IMR-90 (cell line): ENCODE measurements at regions not wholly inside any gene's neighbourhood (a gene's known extent, or its start where the extent isn't known, plus 50 kb on each side); places are given as distances from the start of the nearest gene placed in this dataset.

Source experiments
- ATAC-seq: fragments of 200-7000 bp; cut with Tn5 transposase; 2 replicates; pipeline ENCODE4 v1.9.1; 2020; ENCODE audit warnings: low read depth, mild to moderate bottlenecking, moderate library complexity
- BruUV-seq: library from RNA; stranded (reverse); fragments of 400-500 nt; replicated peaks from 2 replicates; lab custom pipeline; 2021; lab: Mats Ljungman, UMichigan
- CTCF ChIA-PET: fragments of 300-600 bp; formaldehyde crosslinking; extraction: SDS; loops from one replicate; lab custom pipeline; 2021; ENCODE audit warnings: antibody characterized with exemption; lab: Yijun Ruan, JAX
- POLR2A ChIA-PET: fragments of 300-600 bp; sonication (Branson Sonifier 250); formaldehyde crosslinking; loops from one replicate; lab custom pipeline; 2022; ENCODE audit warnings: antibody characterized with exemption; ENCODE audit not compliant: unreplicated experiment; lab: Charles Lee
- DNase-seq: peaks from one replicate; pipeline ENCODE4 v3.0.0; 2013
- H2AFZ ChIP-seq: replicated peaks from 2 replicates; pipeline ENCODE3; 2013; ENCODE audit warnings: low read length, mild to moderate bottlenecking; ENCODE audit not compliant: poor library complexity
- H2AK5ac ChIP-seq: 2 replicates; pipeline ENCODE4 v1.6.1; 2013; ENCODE audit warnings: low read depth, low read length, inconsistent platforms
- H2AK9ac ChIP-seq: replicated peaks from 2 replicates; pipeline ENCODE3; 2013; ENCODE audit warnings: mild to moderate bottlenecking, low read depth, low read length, moderate library complexity; ENCODE audit not compliant: poor library complexity
- H2BK120ac ChIP-seq: 2 replicates; pipeline ENCODE4 v1.6.1; 2013; ENCODE audit warnings: low read depth, low read length, inconsistent platforms
- H2BK15ac ChIP-seq: 3 replicates; pipeline ENCODE4 v1.6.1; 2013; ENCODE audit warnings: low read depth, low read length, inconsistent platforms
- H2BK20ac ChIP-seq: 2 replicates; pipeline ENCODE4 v1.6.1; 2013; ENCODE audit warnings: low read depth, mild to moderate bottlenecking, inconsistent platforms, low read length, moderate library complexity
- H2BK5ac ChIP-seq: 2 replicates; pipeline ENCODE4 v1.6.1; 2013; ENCODE audit warnings: mild to moderate bottlenecking, low read depth, low read length, inconsistent platforms; ENCODE audit not compliant: poor library complexity, severe bottlenecking
- H3K14ac ChIP-seq: replicated peaks from 2 replicates; pipeline ENCODE4 v1.6.1; 2013; ENCODE audit warnings: low read depth, low read length, inconsistent platforms
- H3K18ac ChIP-seq: 2 replicates; pipeline ENCODE4 v1.6.1; 2013; ENCODE audit warnings: low read depth, low read length, control low read depth
- H3K23ac ChIP-seq: 2 replicates; pipeline ENCODE4 v1.6.1; 2013; ENCODE audit warnings: low read depth, low read length, inconsistent platforms
- H3K27ac ChIP-seq: 2 replicates; pipeline ENCODE4 v1.5.1; 2013; ENCODE audit warnings: mild to moderate bottlenecking, control low read depth, low read length; ENCODE audit not compliant: insufficient read depth
- H3K27me3 ChIP-seq: 2 replicates; pipeline ENCODE4 v1.6.1; 2013; ENCODE audit warnings: low read length; ENCODE audit not compliant: control insufficient read depth, insufficient read depth
- H3K36me3 ChIP-seq: 2 replicates; pipeline ENCODE4 v1.6.1; 2013; ENCODE audit warnings: low read length, mixed read lengths; ENCODE audit not compliant: control insufficient read depth, insufficient read depth
- H3K4ac ChIP-seq: 2 replicates; pipeline ENCODE4 v1.6.1; 2013; ENCODE audit warnings: low read depth, low read length, inconsistent platforms
- H3K4me1 ChIP-seq: 2 replicates; pipeline ENCODE4 v1.6.1; 2013; ENCODE audit warnings: low read length, mixed read lengths; ENCODE audit not compliant: control insufficient read depth, insufficient read depth
- H3K4me2 ChIP-seq: 2 replicates; pipeline ENCODE4 v1.6.1; 2013; ENCODE audit warnings: low read depth, mild to moderate bottlenecking, control low read depth, low read length, moderate library complexity
- H3K4me3 ChIP-seq: 2 replicates; pipeline ENCODE4 v1.5.1; 2013; ENCODE audit warnings: low read depth, mild to moderate bottlenecking, control low read depth, low read length, moderate library complexity; ENCODE audit not compliant: insufficient read depth
- H3K56ac ChIP-seq: 2 replicates; pipeline ENCODE4 v1.6.1; 2013; ENCODE audit warnings: low read length, inconsistent platforms; ENCODE audit not compliant: insufficient read depth; ENCODE audit errors: extremely low read depth
- H3K79me1 ChIP-seq, 2 experiments: 2 replicates each; pipeline ENCODE4 v1.6.1; 2013; ENCODE audit warnings: low read length in 2 of 2, inconsistent platforms in 1 of 2, low read depth in 1 of 2
- H3K9ac ChIP-seq: 2 replicates; pipeline ENCODE4 v1.6.1; 2013; ENCODE audit warnings: low read depth, low read length, control low read depth
- H3K9me1 ChIP-seq: 2 replicates; pipeline ENCODE4 v1.6.1; 2013; ENCODE audit warnings: low read length, inconsistent platforms; ENCODE audit not compliant: insufficient read depth
- H3K9me3 ChIP-seq: 2 replicates; pipeline ENCODE4 v1.6.1; 2013; ENCODE audit warnings: low read length; ENCODE audit not compliant: control insufficient read depth, insufficient read depth
- H4K20me1 ChIP-seq: 2 replicates; pipeline ENCODE4 v1.6.1; 2013; ENCODE audit warnings: low read length, inconsistent platforms; ENCODE audit not compliant: insufficient read depth
- H4K5ac ChIP-seq: 2 replicates; pipeline ENCODE4 v1.6.1; 2013; ENCODE audit warnings: mild to moderate bottlenecking, low read depth, low read length, control low read depth
- H4K8ac ChIP-seq, 2 experiments: 2 replicates each; pipeline ENCODE4 v1.6.1; 2013; ENCODE audit warnings: low read depth in 2 of 2, low read length in 2 of 2, control low read depth in 1 of 2, inconsistent platforms in 1 of 2
- H4K91ac ChIP-seq: 2 replicates; pipeline ENCODE4 v1.6.1; 2013; ENCODE audit warnings: low read depth, low read length, inconsistent platforms; ENCODE audit not compliant: insufficient read depth
- BHLHE40 ChIP-seq: fragments of 150-350 bp; IDR thresholded peaks from 2 replicates; pipeline ENCODE4 v1.6.1; 2016; ENCODE audit warnings: mild to moderate bottlenecking, low read depth, low read length
- CEBPB ChIP-seq: IDR thresholded peaks from 2 replicates; pipeline ENCODE4 v1.6.1; 2012; ENCODE audit warnings: low read depth, low read length, improper control_type of control experiment
- CHD1 ChIP-seq: IDR thresholded peaks from 2 replicates; pipeline ENCODE4 v1.6.1; 2012; ENCODE audit warnings: low read depth, low read length, improper control_type of control experiment
- CTCF ChIP-seq: conservative IDR thresholded peaks from 2 replicates; pipeline ENCODE4 v1.5.1; 2012; ENCODE audit warnings: mild to moderate bottlenecking, low read depth, low read length, improper control_type of control experiment
- ELK1 ChIP-seq: fragments of 150-350 bp; IDR thresholded peaks from 2 replicates; pipeline ENCODE4 v1.6.1; 2016; ENCODE audit warnings: low read depth, mild to moderate bottlenecking, low read length, moderate library complexity, borderline replicate concordance
- FOS ChIP-seq: fragments of 150-350 bp; IDR thresholded peaks from 2 replicates; pipeline ENCODE4 v1.6.1; 2016; ENCODE audit warnings: low read depth, low read length
- MAFK ChIP-seq: IDR thresholded peaks from 2 replicates; pipeline ENCODE4 v1.6.1; 2012; ENCODE audit warnings: low read depth, low read length, improper control_type of control experiment
- MAZ ChIP-seq: IDR thresholded peaks from 2 replicates; pipeline ENCODE4 v1.6.1; 2012; ENCODE audit warnings: low read depth, mild to moderate bottlenecking, low read length, improper control_type of control experiment, moderate library complexity, borderline replicate concordance
- POLR2A ChIP-seq: IDR thresholded peaks from 2 replicates; pipeline ENCODE4 v1.6.1; 2012; ENCODE audit warnings: mild to moderate bottlenecking, low read depth, low read length
- RAD21 ChIP-seq: IDR thresholded peaks from 2 replicates; pipeline ENCODE4 v1.6.1; 2012; ENCODE audit warnings: low read length, improper control_type of control experiment
- RCOR1 ChIP-seq: IDR thresholded peaks from 2 replicates; pipeline ENCODE4 v1.6.1; 2012; ENCODE audit warnings: mild to moderate bottlenecking, low read length, improper control_type of control experiment; ENCODE audit not compliant: insufficient replicate concordance
- RFX5 ChIP-seq: IDR thresholded peaks from 2 replicates; pipeline ENCODE4 v1.8.0; 2012; ENCODE audit warnings: low read depth, mild to moderate bottlenecking, low read length, moderate library complexity
- SMC3 ChIP-seq: fragments of 150-350 bp; IDR thresholded peaks from 2 replicates; pipeline ENCODE4 v1.6.1; 2016; ENCODE audit warnings: low read depth, mild to moderate bottlenecking, antibody characterized with exemption, low read length, moderate library complexity
- WGBS, 2 experiments: methylation state at CpG; one replicate each; pipeline versions ENCODE4 v1.1.5 to v1.1.7; 2013; ENCODE audit warnings: missing lambda C conversion rate in 2 of 2; ENCODE audit not compliant: insufficient read length in 1 of 2; ENCODE audit errors: extremely low coverage in 2 of 2; 5-methylcytosine and 5-hydroxymethylcytosine counted together
- dilution Hi-C: fragments of 300-500 bp; cut with HindIII; formaldehyde crosslinking; loops from one replicate; pipeline ENCODE4 v1.14.3; 2018; ENCODE audit warnings: low sequenced_read_pairs; ENCODE audit not compliant: unreplicated experiment
- in situ Hi-C: fragments of 300-500 bp; cut with MboI; formaldehyde crosslinking; loops from 3 replicates; pipeline ENCODE4 v1.14.3; 2019; ENCODE audit warnings: low sequenced_read_pairs, inconsistent platforms, mixed read lengths
- intact Hi-C: fragments of 100-400 bp; cut with micrococcal nuclease; formaldehyde crosslinking; loops from 2 replicates; pipeline ENCODE4 v1.10.0; 2022

- TF ChIP-seq CHD1 (0 out of 2 replicates have a peak, but pooled peaks have one; percentile 24), SMC3 (peak; percentile 3; the same call in 1 of the 2 replicates)
Measured at GRCh38 chr1:234997201-234997895, 131.3 kb downstream of the TOMM20 start (continued).

GRCh38 chr1:234996245-234996757 is 132.3 kb downstream of the TOMM20 start:
- dilution Hi-C loops, result no loop called here
- DNase-seq (no peak), ATAC-seq (no peak)
- Histone ChIP-seq H3K27me3 (no peaks in the 10 kb centered on the region), H2BK5ac (peak overlapping the region; percentile 18), H3K9ac (no peak overlapping the region), H3K4me3 (no peak overlapping the region), H2BK120ac (peak overlapping the region; percentile 26; the same call in 1 of the 2 replicates), H2AFZ (no peak overlapping the region), H3K4me1 (peaks cover 14% of the 10 kb centered on the region), H3K56ac (no peak overlapping the region), H4K20me1 (no peaks in the 10 kb centered on the region), H3K36me3 (no peaks in the 10 kb centered on the region), H3K9me1 (peaks cover 8% of the 10 kb centered on the region; the same call in 1 of the 2 replicates), H3K4me2 (no peak overlapping the region), H3K18ac (no peak overlapping the region), H4K8ac (no peak overlapping the region), H3K14ac (no peak overlapping the region), H3K23ac (no peak overlapping the region), H2AK9ac (no peak overlapping the region), H3K4ac (no peak overlapping the region), H3K79me1 (peaks cover 0 to 9% of the 10 kb centered on the region in 2 experiments; a peak in 2 of 4 replicates), H3K27ac (no peak overlapping the region), H2BK15ac (no peak overlapping the region), H3K9me3 (no peaks in the 10 kb centered on the region), H4K91ac (no peak overlapping the region), H2BK20ac (no peak overlapping the region), H4K5ac (no peak overlapping the region), H2AK5ac (peak overlapping the region; percentile 57; the same call in 1 of the 2 replicates)
- in situ Hi-C loops, result no loop called here
- intact Hi-C loops, result no loop called here
- CTCF ChIA-PET, result interaction anchor here (0.6 kb wide), 1 partner anchor 310 kb away, joined by 3 read pairs; no protein-coding TSS in a partner anchor
- WGBS, 2 experiments, result no CpG with 5 or more reads among the region's 9 CpGs
- POLR2A ChIA-PET, result interaction anchor here (1.5 kb wide), 1 partner anchor 385 kb away, joined by 7 read pairs; no protein-coding TSS in a partner anchor
- BruUV-seq, result no TSS peak
- no peak for TF ChIP-seq CTCF
- no peak for TF ChIP-seq BHLHE40
- no peak for TF ChIP-seq MAZ
- TF ChIP-seq POLR2A, result no peak
- TF ChIP-seq CEBPB, result no peak
- TF ChIP-seq MAFK, result no peak
- no peak for TF ChIP-seq RAD21
- TF ChIP-seq ELK1, result no peak
- TF ChIP-seq FOS, result no peak
- no peak for TF ChIP-seq RCOR1
- TF ChIP-seq RFX5, result no peak
- no peak for TF ChIP-seq SMC3
